HG03457 (cell line): ENCODE measurements at regions not wholly inside any gene's neighbourhood (a gene's known extent, or its start where the extent isn't known, plus 50 kb on each side); places are given as distances from the start of the nearest gene placed in this dataset.
"Not testable (repeated sequence)": the region's sequence is repeated elsewhere in the genome, so short reads cannot be mapped to it uniquely, and the experiment has no call there.

Experiments
- ATAC-seq: cut with Tn5 transposase; IDR thresholded peaks from one replicate; pipeline ENCODE4 v1.9.1; 2021; ENCODE audit warnings: moderate number of reproducible peaks; ENCODE audit not compliant: unreplicated experiment

DNA sequence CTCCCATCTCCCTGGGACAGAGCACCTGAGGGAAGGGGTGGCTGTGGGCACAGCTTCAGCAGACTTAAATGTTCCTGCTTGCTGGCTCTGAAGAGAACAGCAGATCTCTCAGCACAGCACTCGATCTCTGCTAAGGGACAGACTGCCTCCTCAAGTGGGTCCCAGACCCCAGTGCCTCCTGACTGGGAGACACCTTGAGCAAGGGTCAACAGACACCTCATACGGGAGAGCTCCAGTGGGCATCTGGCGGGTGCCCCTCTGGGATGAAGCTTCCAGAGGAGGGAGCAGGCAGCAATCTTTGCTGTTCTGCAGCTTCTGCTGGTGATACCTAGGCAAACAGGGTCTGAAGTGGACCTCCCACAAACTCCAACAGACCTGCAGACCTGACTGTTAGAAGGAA is 436.7 kb upstream of the CHRM2 start:
- ATAC-seq = not testable (repeated sequence)

GRCh38 chr7:136424058-136424457 is 444.4 kb upstream of the CHRM2 start:
- no peak for ATAC-seq

GRCh38 chr7:136419740-136420139 is 442.6 kb upstream of the MTPN start:
- ATAC-seq = not testable (repeated sequence)

- no peak for ATAC-seq
These were observed 435.8 kb upstream of the MTPN start for GRCh38 chr7:136412952-136413351.

- peak; percentile 90 for ATAC-seq
These were observed 429.0 kb upstream of the MTPN start for GRCh38 chr7:136405931-136406777.

- ATAC-seq = no peak
These were observed 426.4 kb upstream of the MTPN start for GRCh38 chr7:136403591-136403990.

DNA sequence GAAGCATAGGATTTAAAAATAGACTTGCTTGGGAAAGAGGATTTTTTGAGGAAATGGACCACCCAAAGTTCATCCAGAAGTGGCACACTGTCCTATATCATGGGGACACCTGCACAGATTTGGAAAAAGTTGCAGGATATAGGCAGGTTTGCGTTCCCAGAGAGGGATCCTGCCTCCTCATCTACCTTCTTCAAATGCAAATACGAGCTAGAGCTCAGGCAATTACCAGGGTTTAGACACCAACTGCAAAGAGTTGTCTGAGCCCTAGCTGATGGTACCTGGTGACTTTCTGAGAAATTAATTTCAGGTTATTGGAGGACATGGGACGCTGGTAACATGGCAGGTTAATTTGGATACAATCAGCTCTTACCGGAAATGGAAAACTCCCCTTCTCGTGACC is 423.7 kb upstream of the MTPN start:
- no peak for ATAC-seq

GRCh38 chr7:136399385-136399784 is 422.2 kb upstream of the MTPN start:
- ATAC-seq = no peak

GRCh38 chr7:136392856-136393255 is 415.7 kb upstream of the MTPN start:
- ATAC-seq = no peak

GRCh38 chr7:136391371-136391770 is 414.2 kb upstream of the MTPN start:
- ATAC-seq = no peak

GRCh38 chr7:136389933-136390332 is 412.8 kb upstream of the MTPN start:
- ATAC-seq = no peak

GRCh38 chr7:136386876-136387275 is 409.7 kb upstream of the MTPN start:
- no peak for ATAC-seq

DNA sequence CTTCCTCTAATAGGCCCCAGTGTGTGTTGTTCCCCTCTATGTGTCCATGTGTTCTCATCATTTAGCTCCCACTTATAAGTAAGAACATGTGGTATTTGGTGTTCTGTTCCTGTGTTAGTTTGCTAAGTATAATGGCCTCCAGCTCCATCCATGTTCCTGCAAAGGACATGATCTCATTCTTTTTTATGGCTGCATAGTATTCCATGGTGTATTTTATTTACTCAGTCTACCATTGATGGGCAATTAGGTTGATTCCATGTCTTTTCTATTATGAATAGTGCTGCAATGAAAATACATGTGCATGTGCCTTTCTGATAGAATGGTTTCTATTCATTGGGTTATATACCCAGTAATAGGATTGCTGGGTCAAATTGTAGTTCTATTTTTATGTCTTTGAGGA is 394.2 kb upstream of the MTPN start:
- ATAC-seq = not testable (repeated sequence)

DNA sequence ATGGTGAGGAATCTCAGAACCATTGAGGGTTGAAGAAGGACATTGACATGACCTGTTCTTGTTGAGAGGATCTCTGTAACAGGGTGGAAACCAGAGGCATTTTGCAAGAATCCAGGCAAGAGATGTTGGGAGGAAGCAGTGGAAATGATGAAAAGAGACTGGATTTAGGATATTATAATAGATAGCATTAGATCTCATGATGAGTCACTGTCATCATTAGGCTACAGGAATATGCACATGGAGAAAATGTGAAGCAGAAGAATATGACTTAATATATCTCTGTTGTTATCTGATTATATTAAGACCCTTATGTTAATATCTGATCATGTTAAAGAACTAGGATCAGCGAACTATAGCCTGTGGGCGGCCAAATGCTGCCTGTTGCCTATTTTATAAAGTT is 393.0 kb upstream of the MTPN start:
- no peak for ATAC-seq

- ATAC-seq = no peak
These were observed 392.1 kb upstream of the MTPN start for GRCh38 chr7:136369225-136369624.

DNA sequence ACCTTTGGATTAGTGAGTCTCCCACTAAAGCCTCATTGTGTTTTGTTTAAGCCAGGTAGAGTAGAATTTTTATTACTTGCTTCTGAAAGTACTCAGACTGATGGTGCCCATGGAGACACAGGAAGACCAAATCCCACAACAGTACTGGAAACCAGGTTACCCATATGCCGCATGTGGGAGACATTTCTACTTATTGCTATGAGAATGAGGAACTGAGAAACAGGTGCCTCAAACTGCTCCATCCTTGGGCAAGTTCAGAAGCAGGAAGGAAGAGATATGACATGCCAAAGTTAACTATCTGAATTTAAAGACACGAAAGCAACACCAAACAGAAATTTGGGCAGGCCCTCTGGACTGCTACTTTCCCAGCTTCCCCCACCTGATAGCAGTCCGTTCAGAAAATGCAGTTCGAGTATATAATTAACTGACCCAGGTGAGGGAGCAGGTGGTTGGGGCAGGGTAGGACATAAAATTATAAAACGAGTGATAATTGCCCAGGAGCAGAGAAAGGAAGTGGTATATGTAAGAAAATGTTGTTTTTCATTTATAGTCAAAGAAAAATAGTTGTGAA is 382.3 kb upstream of the MTPN start:
- peak; percentile 97 for ATAC-seq

DNA sequence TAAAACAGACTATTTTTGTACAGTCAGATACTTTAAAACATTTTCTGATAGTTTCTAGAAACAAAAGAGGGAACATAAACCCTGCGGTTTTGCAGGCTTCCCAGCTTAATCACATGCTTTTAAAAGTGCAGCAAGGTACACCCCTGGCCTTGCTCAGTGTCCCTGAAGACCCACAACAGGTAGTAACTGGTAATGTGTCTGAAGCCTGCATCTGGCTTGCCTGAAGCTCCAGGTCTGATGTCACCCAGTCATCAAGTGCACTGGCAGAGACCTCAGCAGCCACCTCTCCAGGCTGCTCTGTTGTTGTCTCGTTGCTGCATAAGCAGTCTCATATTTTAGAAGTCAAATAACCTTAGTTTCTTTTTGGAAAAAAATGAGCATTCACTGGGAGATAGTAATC is 376.1 kb upstream of the MTPN start:
- ATAC-seq = peak; percentile 49

GRCh38 chr7:136348542-136349192 is 371.5 kb upstream of the MTPN start:
- no peak for ATAC-seq

- ATAC-seq = no peak
These were observed 371.0 kb upstream of the MTPN start for GRCh38 chr7:136348142-136348541.

DNA sequence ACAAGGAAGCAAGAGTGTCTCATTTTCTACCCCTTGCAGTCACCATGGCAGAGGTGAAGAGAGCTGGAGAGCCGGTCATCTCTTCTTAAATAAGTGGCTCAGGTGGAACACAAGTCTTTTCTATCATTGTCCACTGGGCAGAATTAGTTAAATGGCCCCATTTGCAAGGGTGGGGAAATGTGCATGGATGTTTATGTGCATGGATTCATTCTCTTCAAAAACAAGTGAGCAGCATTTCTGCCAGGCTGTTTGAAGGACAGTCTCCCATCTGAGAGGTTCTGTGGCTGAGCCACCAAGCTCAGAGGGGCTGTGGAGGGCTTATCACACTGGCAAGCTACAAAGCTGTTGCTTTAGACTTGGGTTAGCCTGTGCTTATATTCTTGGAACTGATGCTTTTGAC is 370.3 kb upstream of the MTPN start:
- ATAC-seq = no peak

DNA sequence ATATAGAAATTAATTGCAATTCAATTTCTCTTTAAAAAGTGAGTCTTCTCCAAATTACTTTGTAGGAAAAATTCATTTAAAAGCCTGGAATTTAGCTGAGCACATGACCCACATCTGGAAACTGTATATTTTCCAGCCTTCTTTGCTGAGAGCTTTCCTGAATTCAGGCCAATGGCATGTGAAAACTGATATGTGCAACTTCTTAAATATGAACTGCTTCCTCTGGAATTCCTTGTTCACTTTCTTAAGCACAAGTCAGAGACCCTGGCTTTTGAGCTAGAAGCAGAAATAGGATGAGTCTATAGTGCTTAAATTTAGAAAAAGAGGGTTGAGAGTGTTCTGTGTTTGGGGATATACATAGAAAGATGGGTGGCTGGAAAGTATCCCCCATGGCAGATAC is 365.1 kb upstream of the MTPN start:
- ATAC-seq = no peak

- ATAC-seq = no peak
These were observed 362.3 kb upstream of the MTPN start for GRCh38 chr7:136339464-136339863.
